ENCODE measurements at regions not wholly inside any gene's neighbourhood (a gene's known extent, or its start where the extent isn't known, plus 50 kb on each side); places are given as distances from the start of the nearest gene placed in this dataset.

DNA sequence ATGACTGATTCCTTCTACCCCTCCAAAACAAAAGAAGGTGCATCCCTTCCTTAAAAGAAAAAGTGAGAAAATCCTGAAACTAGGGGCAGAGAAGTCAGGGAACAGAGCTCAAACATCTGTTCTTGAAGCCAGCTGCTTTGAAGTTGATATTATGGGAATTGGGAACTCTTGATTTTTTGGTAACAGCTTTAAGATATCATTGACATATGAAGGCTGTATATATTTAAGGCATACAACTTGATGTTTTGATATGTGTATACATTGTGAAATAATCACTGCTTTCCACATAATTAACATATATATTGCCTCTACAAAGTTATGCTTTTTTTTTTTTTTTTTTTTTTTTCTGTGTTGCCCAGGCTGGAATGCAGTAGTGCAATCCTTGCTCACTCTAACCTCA is 117.1 kb downstream of the AKAP11 start:
- TF ChIP-seq, protein P1, sequence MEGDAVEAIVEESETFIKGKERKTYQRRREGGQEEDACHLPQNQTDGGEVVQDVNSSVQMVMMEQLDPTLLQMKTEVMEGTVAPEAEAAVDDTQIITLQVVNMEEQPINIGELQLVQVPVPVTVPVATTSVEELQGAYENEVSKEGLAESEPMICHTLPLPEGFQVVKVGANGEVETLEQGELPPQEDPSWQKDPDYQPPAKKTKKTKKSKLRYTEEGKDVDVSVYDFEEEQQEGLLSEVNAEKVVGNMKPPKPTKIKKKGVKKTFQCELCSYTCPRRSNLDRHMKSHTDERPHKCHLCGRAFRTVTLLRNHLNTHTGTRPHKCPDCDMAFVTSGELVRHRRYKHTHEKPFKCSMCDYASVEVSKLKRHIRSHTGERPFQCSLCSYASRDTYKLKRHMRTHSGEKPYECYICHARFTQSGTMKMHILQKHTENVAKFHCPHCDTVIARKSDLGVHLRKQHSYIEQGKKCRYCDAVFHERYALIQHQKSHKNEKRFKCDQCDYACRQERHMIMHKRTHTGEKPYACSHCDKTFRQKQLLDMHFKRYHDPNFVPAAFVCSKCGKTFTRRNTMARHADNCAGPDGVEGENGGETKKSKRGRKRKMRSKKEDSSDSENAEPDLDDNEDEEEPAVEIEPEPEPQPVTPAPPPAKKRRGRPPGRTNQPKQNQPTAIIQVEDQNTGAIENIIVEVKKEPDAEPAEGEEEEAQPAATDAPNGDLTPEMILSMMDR (IDR thresholded peaks at IDR 0.05; ENCODE audit: low read depth, low read length): no peak
- H3K36me3 ChIP-seq: no peaks in the 10 kb centered on the region
- no peaks in the 10 kb centered on the region for H3K9me3 ChIP-seq (ENCODE audit: low read depth)
- DNase-seq (ENCODE audit: low read depth in 1 of 2, low spot score in 1 of 2): no peak
- no peaks in the 10 kb centered on the region for H3K27me3 ChIP-seq
- H3K4me3 ChIP-seq: no peak overlapping the region
- no peaks in the 10 kb centered on the region for H3K4me1 ChIP-seq (ENCODE audit: low read depth)
- H3K27ac ChIP-seq: no peak overlapping the region

DNA sequence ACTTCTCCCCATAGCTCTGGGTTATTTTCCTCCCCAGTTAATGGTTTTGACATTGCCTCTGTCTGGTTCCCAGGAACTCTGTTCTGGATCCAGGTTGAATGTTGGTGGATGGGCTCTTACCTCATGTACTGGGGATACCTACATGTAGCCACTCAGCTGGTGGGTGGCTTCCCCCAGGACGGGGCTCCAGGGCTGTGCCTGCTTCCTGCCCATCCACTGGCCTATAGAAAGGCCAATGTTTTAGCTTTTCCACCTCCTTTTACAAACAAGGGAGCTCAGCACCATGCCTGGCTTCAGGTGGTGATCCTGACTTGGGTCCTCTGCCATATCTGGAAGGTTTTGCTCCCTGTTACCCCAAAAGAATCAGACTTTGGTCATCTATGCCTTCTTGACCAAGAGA is 120.2 kb downstream of the AKAP11 start:
- Histone ChIP-seq H3K9me3 (ENCODE audit: low read depth) (no peaks in the 10 kb centered on the region), H3K27ac (no peak overlapping the region)
- TF ChIP-seq, protein P1 (IDR thresholded peaks at IDR 0.05; ENCODE audit: low read depth, low read length): no peak

DNA sequence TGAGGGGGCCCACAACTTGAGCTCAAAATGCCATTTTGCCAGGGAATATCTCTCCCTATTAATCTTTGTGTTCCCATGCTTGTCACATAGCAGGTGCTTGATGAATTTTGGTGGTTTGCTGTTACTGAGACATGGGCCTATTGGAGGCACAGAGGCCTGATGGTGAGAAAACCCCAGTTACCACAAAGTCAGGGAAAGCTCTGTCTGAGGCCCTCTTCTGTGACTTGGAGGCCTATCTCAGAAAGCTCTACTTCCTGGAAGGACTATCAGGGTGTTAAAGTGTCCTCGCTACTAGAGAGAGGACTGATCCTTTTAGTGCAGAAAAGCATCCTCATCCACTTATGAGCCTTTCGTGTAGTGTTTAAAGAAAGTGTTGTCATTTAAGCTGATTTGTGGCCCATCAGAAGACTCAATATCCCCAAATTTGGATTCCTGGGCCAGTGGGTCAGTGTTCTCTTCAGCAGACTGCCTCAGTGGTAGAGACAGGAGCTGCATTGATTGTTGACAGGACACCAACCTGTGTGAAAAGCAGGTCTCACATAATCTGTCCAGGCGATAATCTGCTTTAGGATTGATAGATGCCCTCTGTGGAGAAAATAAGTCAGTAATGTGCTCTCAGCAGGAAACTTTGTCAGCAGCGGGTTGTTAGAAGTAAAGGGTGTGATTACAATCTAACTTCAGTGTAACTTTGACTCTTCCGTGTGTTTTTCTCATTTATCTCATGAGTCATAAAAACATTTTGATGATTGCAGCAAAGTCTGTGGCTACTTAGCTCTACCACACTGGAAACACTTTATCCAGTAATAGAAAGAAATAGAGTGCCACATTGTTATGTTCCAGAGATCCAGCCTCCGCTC is 121.0 kb downstream of the AKAP11 start:
- no peak for DNase-seq (ENCODE audit: low read depth in 1 of 2, low spot score in 1 of 2)
- Histone ChIP-seq H3K27ac (no peak overlapping the region), H3K4me1 (ENCODE audit: low read depth) (no peaks in the 10 kb centered on the region), H3K36me3 (no peaks in the 10 kb centered on the region), H3K27me3 (no peaks in the 10 kb centered on the region), H3K4me3 (no peak overlapping the region), H3K9me3 (ENCODE audit: low read depth) (no peaks in the 10 kb centered on the region)
- TF ChIP-seq, protein P1 (IDR thresholded peaks at IDR 0.05; ENCODE audit: low read depth, low read length): no peak

More for the DNA sequence above, 120.2 kb downstream of the AKAP11 start:
- Histone ChIP-seq H3K27me3 (no peaks in the 10 kb centered on the region), H3K36me3 (no peaks in the 10 kb centered on the region), H3K4me3 (no peak overlapping the region), H3K4me1 (ENCODE audit: low read depth) (no peaks in the 10 kb centered on the region)
- no peak for DNase-seq (ENCODE audit: low read depth in 1 of 2, low spot score in 1 of 2)

DNA sequence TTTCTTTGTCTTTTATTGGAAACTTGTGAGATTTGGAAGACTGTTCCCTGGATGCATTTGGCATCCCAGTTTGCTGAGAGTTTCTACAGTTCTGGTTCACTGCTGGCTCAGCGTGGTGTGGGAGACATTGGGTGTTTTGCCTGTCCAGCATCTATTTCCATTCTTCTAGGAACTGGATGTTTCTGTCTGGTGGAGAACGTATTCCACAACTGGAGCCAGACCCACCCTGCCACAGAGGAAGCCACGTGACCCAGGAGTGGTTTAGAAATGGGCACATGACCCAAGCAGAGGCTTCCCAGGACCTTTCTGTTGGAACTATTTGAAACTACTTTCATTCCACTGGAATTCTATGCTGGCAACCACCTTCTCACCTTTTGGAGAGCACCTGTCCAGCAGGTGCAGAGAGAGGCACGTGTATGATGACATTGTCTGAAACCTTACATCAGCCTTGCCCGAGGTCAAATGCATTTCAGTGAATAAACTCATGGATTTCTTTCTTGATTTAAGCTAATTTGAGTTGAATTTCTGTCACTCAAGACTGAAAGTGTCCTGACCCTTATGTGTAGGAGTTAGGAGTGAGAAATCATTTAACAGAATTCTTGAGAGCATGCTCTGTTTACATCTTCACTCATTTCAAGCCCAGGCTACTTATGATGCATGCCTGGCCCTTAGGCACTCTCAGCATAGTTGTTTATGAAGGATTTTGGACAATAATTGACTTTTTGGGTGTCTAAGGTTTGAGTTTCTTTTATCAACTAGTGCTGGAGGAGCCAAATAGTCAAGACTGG is 121.8 kb downstream of the AKAP11 start:
- H3K36me3 ChIP-seq: no peaks in the 10 kb centered on the region
- DNase-seq (ENCODE audit: low read depth in 1 of 2, low spot score in 1 of 2): no peak
- no peaks in the 10 kb centered on the region for H3K27me3 ChIP-seq
- peaks cover 3% of the 10 kb centered on the region for H3K4me1 ChIP-seq (ENCODE audit: low read depth)
- H3K27ac ChIP-seq: no peak overlapping the region
- H3K9me3 ChIP-seq (ENCODE audit: low read depth): no peaks in the 10 kb centered on the region
- TF ChIP-seq, protein P1 (IDR thresholded peaks at IDR 0.05; ENCODE audit: low read depth, low read length): no peak
- H3K4me3 ChIP-seq: no peak overlapping the region

DNA sequence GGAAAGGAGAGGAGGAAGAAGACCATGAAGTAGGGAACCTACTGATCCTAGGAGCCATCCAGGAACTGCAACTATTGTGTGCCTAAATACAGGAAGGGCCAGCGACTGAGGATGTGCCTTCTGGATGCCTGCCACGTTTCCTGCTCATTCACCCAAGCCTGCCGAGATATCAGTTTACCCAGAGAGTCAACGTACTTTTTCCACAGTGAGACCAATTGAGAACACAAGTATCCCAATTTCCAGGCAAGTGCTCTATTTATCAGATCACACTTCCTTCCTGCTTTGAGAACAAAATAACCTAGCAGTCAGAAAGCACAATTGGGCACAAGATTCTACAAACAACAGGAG is 122.4 kb downstream of the AKAP11 start:
- Histone ChIP-seq H3K9me3 (ENCODE audit: low read depth) (no peaks in the 10 kb centered on the region), H3K27me3 (no peaks in the 10 kb centered on the region), H3K4me3 (no peak overlapping the region), H3K27ac (no peak overlapping the region), H3K4me1 (ENCODE audit: low read depth) (peaks cover 3% of the 10 kb centered on the region), H3K36me3 (no peaks in the 10 kb centered on the region)
- TF ChIP-seq, protein P1 (IDR thresholded peaks at IDR 0.05; ENCODE audit: low read depth, low read length): no peak
- DNase-seq (ENCODE audit: low read depth in 1 of 2, low spot score in 1 of 2): no peak
